HepG2 (cell line): ENCODE measurements at regions not wholly inside any gene's neighbourhood (a gene's known extent, or its start where the extent isn't known, plus 50 kb on each side); places are given as distances from the start of the nearest gene placed in this dataset.

Experiments
- ATAC-seq: fragments of 200-7000 bp; cut with Tn5 transposase; 3 replicates; pipeline ENCODE4 v1.9.1; 2020; ENCODE audit warnings: mild to moderate bottlenecking, moderate library complexity
- BruUV-seq: library from RNA; stranded (reverse); fragments of 400-500 nt; replicated peaks from 2 replicates; lab custom pipeline; 2021; lab: Mats Ljungman, UMichigan
- CTCF ChIA-PET: fragments of 300-600 bp; formaldehyde crosslinking; extraction: SDS; loops from one replicate; lab custom pipeline; 2021; ENCODE audit warnings: low total read pairs, inconsistent platforms, low intra/inter-chr PET ratio; lab: Yijun Ruan, JAX
- POLR2A ChIA-PET: fragments of 350-600 bp; sonication (Branson Sonifier 250); formaldehyde crosslinking; loops from one replicate; lab custom pipeline; 2020; ENCODE audit warnings: antibody characterized with exemption, inconsistent platforms; lab: Yijun Ruan, JAX
- DNase-seq: peaks from one replicate; pipeline ENCODE4 v3.0.0-alpha.2; 2015; ENCODE audit warnings: low spot score
- FAIRE-seq: peaks from 3 replicates; lab custom pipeline; 2011; peaks lifted over from hg19 to GRCh38; lab: Jason Lieb, UNC
- H2AFZ ChIP-seq: one replicate; pipeline ENCODE4 v1.6.1; 2011; ENCODE audit warnings: low read length, inconsistent platforms
- H3K27ac ChIP-seq: fragments of 300-600 bp; 3 replicates; pipeline ENCODE4 v1.8.0; 2011; ENCODE audit warnings: mixed run types, mild to moderate bottlenecking, mixed read lengths, low read length, inconsistent platforms; ENCODE audit not compliant: insufficient read depth; ENCODE audit errors: extremely low read length
- H3K27me3 ChIP-seq, 2 experiments: fragments of 200-600 bp in 1 of 2; 2 replicates in 1 of 2; 3 replicates in 1 of 2; pipeline versions ENCODE4 v1.6.0 to v1.8.0; 2011; ENCODE audit warnings: low read length in 2 of 2, mild to moderate bottlenecking in 2 of 2, moderate library complexity in 2 of 2, inconsistent platforms in 1 of 2; ENCODE audit not compliant: insufficient read depth in 2 of 2, control insufficient read depth in 1 of 2
- H3K36me3 ChIP-seq, 2 experiments: fragments of 200-600 bp in 1 of 2; replicated peaks in 1 of 2; 2 replicates in 1 of 2; 3 replicates in 1 of 2; pipeline versions ENCODE4 v1.5.1 to v1.8.0; 2011; ENCODE audit warnings: low read length in 2 of 2, inconsistent platforms in 1 of 2; ENCODE audit not compliant: insufficient read depth in 2 of 2, control insufficient read depth in 1 of 2
- H3K4me1 ChIP-seq: 2 replicates; pipeline ENCODE4 v1.5.1; 2012; ENCODE audit warnings: low read length, inconsistent platforms; ENCODE audit not compliant: insufficient read depth
- H3K4me2 ChIP-seq: 2 replicates; pipeline ENCODE4 v1.6.0; 2011; ENCODE audit warnings: low read depth, low read length, inconsistent platforms
- H3K4me3 ChIP-seq, 3 experiments: fragments of 200-600 bp in 1 of 3; sonication (generic), shearing (Covaris generic) in 1 of 3; replicated peaks in 1 of 3; 2 replicates each; pipeline ENCODE4 v1.5.1; 2011 to 2016; ENCODE audit warnings: low read length in 3 of 3, inconsistent platforms in 2 of 3, low read depth in 2 of 3, mild to moderate bottlenecking in 2 of 3, control low read depth in 1 of 3, mixed read lengths in 1 of 3; ENCODE audit not compliant: insufficient read depth in 1 of 3
- H3K79me2 ChIP-seq: one replicate; pipeline ENCODE4 v1.6.1; 2011; ENCODE audit warnings: low read length, inconsistent platforms; ENCODE audit not compliant: insufficient read depth
- H3K9ac ChIP-seq: 2 replicates; pipeline ENCODE4 v1.6.0; 2011; ENCODE audit warnings: mild to moderate bottlenecking, low read depth, low read length, inconsistent platforms; ENCODE audit not compliant: insufficient read depth
- H3K9me3 ChIP-seq: 2 replicates; pipeline ENCODE4 v1.5.1; 2012; ENCODE audit warnings: mild to moderate bottlenecking, low read length
- H4K20me1 ChIP-seq: 2 replicates; pipeline ENCODE4 v1.6.0; 2011; ENCODE audit warnings: inconsistent platforms, mild to moderate bottlenecking, low read length, moderate library complexity; ENCODE audit not compliant: insufficient read depth
- CBFB ChIP-seq: sonication (generic); formaldehyde crosslinking; IDR thresholded peaks from 2 replicates; pipeline ENCODE4 v1.4.0; 2020; ENCODE audit warnings: missing genetic modification reagents
- KLF12 ChIP-seq: sonication (generic); formaldehyde crosslinking; IDR thresholded peaks from 2 replicates; pipeline ENCODE4 v1.4.0; 2020; ENCODE audit warnings: missing genetic modification reagents, borderline replicate concordance
- MED13 ChIP-seq: sonication (generic); formaldehyde crosslinking; IDR thresholded peaks from 2 replicates; pipeline ENCODE4 v1.5.0; 2020; ENCODE audit warnings: missing genetic modification reagents
- MZF1 ChIP-seq: sonication (generic); formaldehyde crosslinking; IDR thresholded peaks from 2 replicates; pipeline ENCODE4 v1.8.1; 2023; ENCODE audit warnings: mild to moderate bottlenecking, missing genetic modification reagents, borderline replicate concordance
- NFE2L1 ChIP-seq: sonication (generic); formaldehyde crosslinking; IDR thresholded peaks from 2 replicates; pipeline ENCODE4 v1.4.0; 2020; ENCODE audit warnings: missing genetic modification reagents, mild to moderate bottlenecking, borderline replicate concordance
- NFKB2 ChIP-seq: sonication (generic); formaldehyde crosslinking; IDR thresholded peaks from 2 replicates; pipeline ENCODE4 v1.4.0; 2020; ENCODE audit warnings: missing genetic modification reagents, borderline replicate concordance
- NFYB ChIP-seq: sonication (generic); formaldehyde crosslinking; IDR thresholded peaks from 2 replicates; pipeline ENCODE4 v1.4.0; 2020; ENCODE audit warnings: missing genetic modification reagents
- PITX1 ChIP-seq: sonication (generic); formaldehyde crosslinking; IDR thresholded peaks from 2 replicates; pipeline ENCODE4 v1.5.1; 2020; ENCODE audit warnings: mild to moderate bottlenecking, missing genetic modification reagents
- ZFP36L2 ChIP-seq: sonication (generic); formaldehyde crosslinking; IDR thresholded peaks from 2 replicates; pipeline ENCODE4 v1.4.0; 2020; ENCODE audit warnings: missing genetic modification reagents
- ZNF264 ChIP-seq: sonication (generic); formaldehyde crosslinking; IDR thresholded peaks from 2 replicates; pipeline ENCODE4 v1.4.0; 2020; ENCODE audit warnings: missing genetic modification reagents
- ZNF549 ChIP-seq: sonication (generic); formaldehyde crosslinking; IDR thresholded peaks from 2 replicates; pipeline ENCODE4 v1.5.0; 2020; ENCODE audit warnings: missing genetic modification reagents
- ZNF616 ChIP-seq: sonication (generic); formaldehyde crosslinking; IDR thresholded peaks from 2 replicates; pipeline ENCODE4 v1.5.0; 2020; ENCODE audit warnings: low read depth, mild to moderate bottlenecking, missing genetic modification reagents
- WGBS: methylation state at CpG from one replicate; pipeline ENCODE4 v1.1.6; 2017; ENCODE audit warnings: low lambda C conversion rate; 5-methylcytosine and 5-hydroxymethylcytosine counted together
- in situ Hi-C: cut with HindIII; loops from 2 replicates; pipeline ENCODE4 v1.10.0; 2017; ENCODE audit warnings: low pct_unique_long_range_greater_than_20kb; ENCODE audit not compliant: extremely low pct_ligation_motif_present
- intact Hi-C: fragments of 100-400 bp; cut with micrococcal nuclease; formaldehyde crosslinking; loops from one replicate; pipeline ENCODE4 v1.10.0; 2022; ENCODE audit not compliant: unreplicated experiment
- TF ChIP-seq, protein P1 (sequence below): IDR thresholded peaks from 2 replicates; pipeline ENCODE4 v1.6.1; 2012; ENCODE audit warnings: low read depth, low read length, improper control_type of control experiment
- TF ChIP-seq, protein P2 (sequence below): sonication (generic); formaldehyde crosslinking; IDR thresholded peaks from 2 replicates; pipeline ENCODE4 v1.8.1; 2023; ENCODE audit warnings: missing genetic modification reagents, inconsistent platforms, borderline replicate concordance
- TF ChIP-seq, protein P3 (sequence below): sonication (generic); formaldehyde crosslinking; conservative IDR thresholded peaks from 2 replicates; pipeline ENCODE4 v1.4.0; 2020; ENCODE audit warnings: mild to moderate bottlenecking, missing genetic modification reagents, moderate library complexity
- TF ChIP-seq, protein P4 (sequence below): sonication (generic); formaldehyde crosslinking; IDR thresholded peaks from 2 replicates; pipeline ENCODE4 v1.4.0; 2020; ENCODE audit warnings: mild to moderate bottlenecking, missing genetic modification reagents

DNA sequence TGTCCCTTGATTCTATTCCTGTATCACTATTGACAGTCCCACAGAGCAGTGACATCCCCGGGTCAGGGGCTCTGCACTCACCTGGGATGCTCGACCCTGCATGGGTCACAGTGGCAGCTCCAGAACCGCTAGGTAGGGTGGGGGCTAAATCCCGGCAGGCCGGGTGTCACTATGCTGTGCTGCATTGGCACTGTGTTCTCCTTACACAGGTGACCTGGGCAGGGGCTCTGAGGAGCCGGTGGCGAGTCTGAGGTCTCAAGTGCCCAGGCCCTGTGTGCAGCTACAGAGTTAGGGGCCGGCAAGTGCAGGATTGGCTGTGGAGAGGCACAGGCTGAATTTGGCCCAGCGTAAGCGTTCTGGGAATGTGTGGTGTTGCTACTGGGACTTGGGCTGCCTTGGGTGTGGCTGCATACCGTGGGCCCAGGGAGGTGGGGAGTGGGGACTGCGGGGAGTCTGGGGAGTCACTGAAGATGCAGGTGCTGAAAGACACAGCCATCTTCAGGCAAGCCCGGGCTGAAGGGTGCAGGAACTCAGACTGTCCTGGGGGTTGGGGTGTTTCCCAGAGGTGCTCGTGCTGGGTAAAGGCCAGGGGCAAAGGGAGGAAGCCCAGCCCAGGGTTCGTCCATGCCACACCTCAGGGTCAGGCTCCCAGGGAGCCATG, 102.6 kb upstream of the PRR20G start (continued):
- TF ChIP-seq, protein P1, sequence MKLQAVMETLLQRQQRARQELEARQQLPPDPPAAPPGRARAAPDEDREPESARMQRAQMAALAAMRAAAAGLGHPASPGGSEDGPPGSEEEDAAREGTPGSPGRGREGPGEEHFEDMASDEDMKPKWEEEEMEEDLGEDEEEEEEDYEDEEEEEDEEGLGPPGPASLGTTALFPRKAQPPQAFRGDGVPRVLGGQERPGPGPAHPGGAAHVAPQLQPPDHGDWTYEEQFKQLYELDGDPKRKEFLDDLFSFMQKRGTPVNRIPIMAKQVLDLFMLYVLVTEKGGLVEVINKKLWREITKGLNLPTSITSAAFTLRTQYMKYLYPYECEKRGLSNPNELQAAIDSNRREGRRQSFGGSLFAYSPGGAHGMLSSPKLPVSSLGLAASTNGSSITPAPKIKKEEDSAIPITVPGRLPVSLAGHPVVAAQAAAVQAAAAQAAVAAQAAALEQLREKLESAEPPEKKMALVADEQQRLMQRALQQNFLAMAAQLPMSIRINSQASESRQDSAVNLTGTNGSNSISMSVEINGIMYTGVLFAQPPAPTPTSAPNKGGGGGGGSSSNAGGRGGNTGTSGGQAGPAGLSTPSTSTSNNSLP, result no peak
- no peak for TF ChIP-seq NFE2L1

DNA sequence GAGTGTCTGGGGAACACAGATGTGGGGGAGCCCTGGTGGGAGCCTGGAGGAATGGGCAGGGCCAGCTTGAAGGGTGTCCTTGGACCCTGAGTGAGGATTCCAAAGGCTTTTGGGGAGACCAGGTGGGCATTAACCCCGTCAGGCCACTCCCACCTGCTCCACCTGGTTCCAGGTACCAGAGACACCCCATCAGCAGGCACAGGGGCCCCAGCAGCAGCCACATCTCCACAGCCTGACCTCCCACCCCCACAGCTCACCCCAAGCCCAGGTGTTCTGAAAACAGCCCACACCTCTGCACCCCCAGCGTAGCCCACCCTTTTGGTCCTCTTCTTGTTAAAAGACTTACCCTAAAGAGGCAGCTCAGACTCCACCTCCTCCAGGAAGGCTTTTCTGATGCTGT, 102.1 kb upstream of the PRR20G start:
- H3K36me3 ChIP-seq, result no peaks in the 10 kb centered on the region
- no peak overlapping the region for H3K4me3 ChIP-seq
- CTCF ChIA-PET, result no interaction called here
- no peak overlapping the region for H3K9ac ChIP-seq
- no peak overlapping the region for H2AFZ ChIP-seq
- FAIRE-seq (no peak), ATAC-seq (no peak), DNase-seq (no peak)
- no peak overlapping the region for H3K4me2 ChIP-seq
- H3K27me3 ChIP-seq, result peaks cover 0 to 47% of the 10 kb centered on the region in 2 experiments; a peak in 3 of 5 replicates
- in situ Hi-C loops (no loop called here), intact Hi-C loops (no loop called here)
- no peaks in the 10 kb centered on the region for H3K9me3 ChIP-seq
- H3K4me1 ChIP-seq, result no peaks in the 10 kb centered on the region
- no peak overlapping the region for H3K27ac ChIP-seq
- WGBS, result 10% methylated on average over 2 of the region's 2 CpGs
- no TSS peak for BruUV-seq
- TF ChIP-seq NFKB2 (no peak), ZNF264 (no peak), ZFP36L2 (CRISPR knock-in tag) (no peak), CBFB (CRISPR knock-in tag) (no peak), PITX1 (CRISPR knock-in tag) (no peak), MZF1 (CRISPR knock-in tag) (no peak), ZNF616 (CRISPR knock-in tag) (no peak), KLF12 (CRISPR knock-in tag) (no peak), ZNF549 (CRISPR knock-in tag) (no peak), MED13 (CRISPR knock-in tag) (no peak), NFYB (no peak)
- TF ChIP-seq, protein P2, sequence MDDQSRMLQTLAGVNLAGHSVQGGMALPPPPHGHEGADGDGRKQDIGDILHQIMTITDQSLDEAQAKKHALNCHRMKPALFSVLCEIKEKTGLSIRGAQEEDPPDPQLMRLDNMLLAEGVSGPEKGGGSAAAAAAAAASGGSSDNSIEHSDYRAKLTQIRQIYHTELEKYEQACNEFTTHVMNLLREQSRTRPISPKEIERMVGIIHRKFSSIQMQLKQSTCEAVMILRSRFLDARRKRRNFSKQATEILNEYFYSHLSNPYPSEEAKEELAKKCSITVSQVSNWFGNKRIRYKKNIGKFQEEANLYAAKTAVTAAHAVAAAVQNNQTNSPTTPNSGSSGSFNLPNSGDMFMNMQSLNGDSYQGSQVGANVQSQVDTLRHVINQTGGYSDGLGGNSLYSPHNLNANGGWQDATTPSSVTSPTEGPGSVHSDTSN, result no peak
- TF ChIP-seq, protein P3, sequence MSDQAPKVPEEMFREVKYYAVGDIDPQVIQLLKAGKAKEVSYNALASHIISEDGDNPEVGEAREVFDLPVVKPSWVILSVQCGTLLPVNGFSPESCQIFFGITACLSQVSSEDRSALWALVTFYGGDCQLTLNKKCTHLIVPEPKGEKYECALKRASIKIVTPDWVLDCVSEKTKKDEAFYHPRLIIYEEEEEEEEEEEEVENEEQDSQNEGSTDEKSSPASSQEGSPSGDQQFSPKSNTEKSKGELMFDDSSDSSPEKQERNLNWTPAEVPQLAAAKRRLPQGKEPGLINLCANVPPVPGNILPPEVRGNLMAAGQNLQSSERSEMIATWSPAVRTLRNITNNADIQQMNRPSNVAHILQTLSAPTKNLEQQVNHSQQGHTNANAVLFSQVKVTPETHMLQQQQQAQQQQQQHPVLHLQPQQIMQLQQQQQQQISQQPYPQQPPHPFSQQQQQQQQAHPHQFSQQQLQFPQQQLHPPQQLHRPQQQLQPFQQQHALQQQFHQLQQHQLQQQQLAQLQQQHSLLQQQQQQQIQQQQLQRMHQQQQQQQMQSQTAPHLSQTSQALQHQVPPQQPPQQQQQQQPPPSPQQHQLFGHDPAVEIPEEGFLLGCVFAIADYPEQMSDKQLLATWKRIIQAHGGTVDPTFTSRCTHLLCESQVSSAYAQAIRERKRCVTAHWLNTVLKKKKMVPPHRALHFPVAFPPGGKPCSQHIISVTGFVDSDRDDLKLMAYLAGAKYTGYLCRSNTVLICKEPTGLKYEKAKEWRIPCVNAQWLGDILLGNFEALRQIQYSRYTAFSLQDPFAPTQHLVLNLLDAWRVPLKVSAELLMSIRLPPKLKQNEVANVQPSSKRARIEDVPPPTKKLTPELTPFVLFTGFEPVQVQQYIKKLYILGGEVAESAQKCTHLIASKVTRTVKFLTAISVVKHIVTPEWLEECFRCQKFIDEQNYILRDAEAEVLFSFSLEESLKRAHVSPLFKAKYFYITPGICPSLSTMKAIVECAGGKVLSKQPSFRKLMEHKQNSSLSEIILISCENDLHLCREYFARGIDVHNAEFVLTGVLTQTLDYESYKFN (CRISPR knock-in tag), result no peak
- TF ChIP-seq, protein P4, sequence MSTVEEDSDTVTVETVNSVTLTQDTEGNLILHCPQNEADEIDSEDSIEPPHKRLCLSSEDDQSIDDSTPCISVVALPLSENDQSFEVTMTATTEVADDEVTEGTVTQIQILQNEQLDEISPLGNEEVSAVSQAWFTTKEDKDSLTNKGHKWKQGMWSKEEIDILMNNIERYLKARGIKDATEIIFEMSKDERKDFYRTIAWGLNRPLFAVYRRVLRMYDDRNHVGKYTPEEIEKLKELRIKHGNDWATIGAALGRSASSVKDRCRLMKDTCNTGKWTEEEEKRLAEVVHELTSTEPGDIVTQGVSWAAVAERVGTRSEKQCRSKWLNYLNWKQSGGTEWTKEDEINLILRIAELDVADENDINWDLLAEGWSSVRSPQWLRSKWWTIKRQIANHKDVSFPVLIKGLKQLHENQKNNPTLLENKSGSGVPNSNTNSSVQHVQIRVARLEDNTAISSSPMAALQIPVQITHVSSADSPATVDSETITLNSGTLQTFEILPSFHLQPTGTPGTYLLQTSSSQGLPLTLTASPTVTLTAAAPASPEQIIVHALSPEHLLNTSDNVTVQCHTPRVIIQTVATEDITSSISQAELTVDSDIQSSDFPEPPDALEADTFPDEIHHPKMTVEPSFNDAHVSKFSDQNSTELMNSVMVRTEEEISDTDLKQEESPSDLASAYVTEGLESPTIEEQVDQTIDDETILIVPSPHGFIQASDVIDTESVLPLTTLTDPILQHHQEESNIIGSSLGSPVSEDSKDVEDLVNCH, result no peak
- POLR2A ChIA-PET, result no interaction called here
- H4K20me1 ChIP-seq, result no peaks in the 10 kb centered on the region
- no peaks in the 10 kb centered on the region for H3K79me2 ChIP-seq
